ENCODE measurements at regions not wholly inside any gene's neighbourhood (a gene's known extent, or its start where the extent isn't known, plus 50 kb on each side); places are given as distances from the start of the nearest gene placed in this dataset.

DNA sequence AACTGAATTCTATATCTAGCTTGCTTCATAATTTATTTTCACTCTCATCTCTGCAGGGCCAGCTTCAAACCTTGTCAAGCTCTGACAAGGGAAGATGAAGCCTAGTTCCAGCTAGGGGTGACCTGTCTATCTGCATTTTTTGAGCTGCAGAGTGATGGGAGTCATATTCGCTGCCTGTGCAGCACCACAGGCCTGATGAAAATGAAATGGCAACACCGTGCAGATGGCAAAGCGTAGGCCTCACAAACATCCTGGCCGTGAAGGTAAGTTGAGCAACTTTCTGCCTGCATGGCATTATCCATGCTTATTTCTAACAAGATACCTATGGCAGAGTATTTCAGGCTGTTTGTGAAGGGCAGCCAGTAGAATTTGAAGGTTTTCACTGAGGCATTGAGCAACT lies 86.4 kb upstream of the C1QTNF9B start:
- DNase-seq (ENCODE audit: low read depth) = no peak

DNA sequence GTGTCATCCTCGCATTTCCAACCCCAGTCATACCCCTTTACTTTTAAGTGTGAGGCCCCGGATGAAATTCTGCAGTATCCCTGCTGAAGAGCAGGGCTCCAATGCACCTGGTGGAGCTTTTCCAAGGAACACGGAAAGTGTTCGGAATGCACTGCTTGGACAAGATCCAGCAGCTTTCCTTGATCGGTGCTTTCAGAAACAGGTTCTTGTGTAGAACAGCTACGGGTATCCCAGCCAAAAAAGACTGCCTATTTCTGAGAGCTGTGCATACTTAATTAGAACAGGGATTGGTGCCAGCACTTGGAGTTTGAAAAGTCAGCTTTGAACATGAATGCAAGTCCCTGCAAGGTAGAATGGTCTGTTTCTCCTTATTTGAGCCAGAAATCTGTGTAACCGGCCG lies 87.2 kb upstream of the C1QTNF9B start:
- DNase-seq (ENCODE audit: low read depth) = no peak

DNA sequence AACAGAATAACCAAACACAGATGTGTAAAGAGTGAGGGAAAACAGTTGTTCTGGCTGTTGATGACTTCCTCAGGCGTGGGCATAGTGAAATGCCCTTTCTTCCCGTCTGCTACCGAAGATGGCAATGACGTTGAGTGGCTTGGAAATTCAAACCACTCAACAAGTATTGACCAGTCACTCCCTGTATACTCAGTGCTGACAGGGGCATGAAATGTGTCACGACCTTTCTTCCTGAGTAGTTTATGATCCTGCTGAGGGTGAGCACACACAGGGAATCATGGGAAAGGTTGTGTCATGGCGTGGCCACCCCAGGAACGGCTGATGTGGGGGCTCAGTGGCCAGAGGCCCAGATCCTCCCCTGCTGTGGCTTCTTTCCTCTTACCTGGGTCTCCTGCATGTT lies 87.8 kb upstream of the C1QTNF9B start:
- DNase-seq (ENCODE audit: low read depth) = no peak

DNA sequence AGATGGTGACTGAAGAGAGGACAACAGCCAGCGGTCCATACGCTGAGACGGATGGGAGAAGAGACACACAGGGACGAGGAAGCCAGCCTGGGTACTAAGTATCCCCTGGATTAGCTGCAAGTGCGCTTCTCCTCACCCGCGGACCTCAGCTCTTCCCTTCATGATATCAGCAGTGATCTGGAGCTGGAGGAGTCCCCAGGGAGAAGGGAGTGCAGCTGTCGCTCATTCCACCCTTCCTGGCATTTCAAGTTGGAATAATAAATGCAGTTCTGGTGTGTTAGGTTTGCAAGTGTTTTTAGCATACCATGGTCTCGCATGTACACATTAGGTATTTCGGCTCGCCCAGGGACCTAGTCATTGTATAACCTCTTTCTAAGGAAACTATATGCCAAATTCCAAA lies 88.5 kb upstream of the C1QTNF9B start:
- no peak for DNase-seq (ENCODE audit: low read depth)

DNA sequence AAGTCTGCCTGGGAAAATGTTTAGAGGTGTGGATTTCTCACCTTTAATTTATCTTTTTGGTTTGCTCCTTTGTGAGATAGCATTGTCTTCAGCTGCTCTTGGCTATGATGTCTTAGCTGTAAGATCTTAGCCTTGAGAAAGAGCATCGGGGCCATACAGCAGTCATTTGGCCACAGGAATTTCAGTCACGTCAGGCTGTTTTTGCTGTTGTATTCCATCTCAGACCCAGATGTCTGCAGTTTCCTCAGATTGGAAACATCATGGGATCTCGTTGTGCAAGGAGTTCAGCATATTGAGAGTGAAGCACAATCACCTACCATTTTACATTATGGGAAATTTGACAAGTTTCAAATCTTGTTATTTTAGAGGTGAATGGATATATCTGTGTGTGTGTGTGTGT lies 89.3 kb upstream of the C1QTNF9B start:
- DNase-seq (ENCODE audit: low read depth) = no peak

DNA sequence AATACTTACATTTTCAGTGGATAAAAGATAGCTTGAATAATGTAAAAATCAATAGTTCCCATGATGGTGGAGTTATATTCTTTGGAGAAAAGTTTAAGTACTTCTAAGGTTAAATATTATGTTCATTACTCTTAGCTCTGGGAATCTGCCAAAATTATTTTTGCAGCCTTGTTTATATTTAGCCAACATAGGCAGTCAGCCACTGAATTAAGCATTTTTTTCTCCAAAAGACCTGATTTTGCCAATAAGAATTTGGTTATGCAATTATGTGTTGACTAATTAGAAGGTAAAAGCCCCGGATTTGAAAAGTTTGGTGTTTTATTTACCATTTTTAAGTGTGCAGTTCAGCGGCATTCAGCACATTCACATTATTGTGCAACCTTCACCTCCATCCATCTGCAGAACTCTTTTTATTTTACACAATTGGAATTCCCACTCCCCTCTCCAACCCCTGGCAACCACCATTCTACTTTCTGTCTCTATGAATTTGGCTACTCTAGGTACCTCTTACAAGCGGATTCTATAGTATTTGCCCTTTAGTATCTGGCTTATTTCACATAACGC lies 90.1 kb upstream of the C1QTNF9B start:
- DNase-seq (ENCODE audit: low read depth) = no peak

DNA sequence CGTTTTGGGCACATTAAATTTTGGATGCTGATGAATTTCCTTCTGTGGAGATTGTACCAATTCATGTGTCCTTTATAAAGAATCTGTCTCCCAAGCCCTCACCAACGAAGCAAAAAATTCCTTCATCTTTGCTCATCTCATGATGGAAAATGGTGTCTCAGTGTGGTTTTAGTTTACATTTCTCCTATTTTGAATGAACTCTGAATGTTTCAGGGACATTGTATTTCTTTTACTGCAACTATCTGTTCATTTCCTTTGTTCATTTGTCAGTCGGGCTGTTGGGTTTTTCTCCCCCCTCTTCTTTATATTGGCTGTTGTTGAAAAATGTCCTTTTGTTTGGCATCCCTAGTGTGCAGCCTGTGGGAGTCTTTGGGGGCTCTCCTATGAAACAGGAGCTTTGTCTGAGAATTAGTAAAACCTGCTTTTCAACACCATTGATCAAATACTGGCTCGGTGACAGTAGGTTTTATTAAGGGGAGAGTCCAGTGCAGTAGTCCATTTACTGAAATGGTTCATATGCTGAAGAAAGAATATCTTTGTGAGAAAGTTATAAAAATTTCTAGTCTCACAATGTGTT lies 91.3 kb upstream of the C1QTNF9B start:
- no peak for DNase-seq (ENCODE audit: low read depth)

DNA sequence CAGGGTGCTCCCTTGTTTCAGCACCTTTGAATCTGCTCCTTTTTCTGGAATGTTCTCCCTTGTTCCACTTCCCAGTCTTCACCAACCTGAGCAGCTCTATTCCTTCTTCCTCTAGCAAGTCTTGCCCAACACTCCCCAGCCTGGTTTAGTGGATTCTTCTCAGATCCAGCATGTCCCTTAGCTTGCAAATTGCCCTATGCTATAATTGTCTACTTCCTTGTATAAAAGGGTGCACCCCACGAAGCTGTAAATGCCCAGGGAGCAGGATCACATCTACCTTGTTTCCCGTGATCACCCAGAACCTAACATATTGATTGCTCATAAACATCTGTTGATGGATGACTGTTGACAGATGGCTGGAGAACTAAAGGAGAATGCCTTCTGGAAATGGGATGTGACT lies 93.2 kb upstream of the C1QTNF9B start:
- no peak for DNase-seq (ENCODE audit: low read depth)

DNA sequence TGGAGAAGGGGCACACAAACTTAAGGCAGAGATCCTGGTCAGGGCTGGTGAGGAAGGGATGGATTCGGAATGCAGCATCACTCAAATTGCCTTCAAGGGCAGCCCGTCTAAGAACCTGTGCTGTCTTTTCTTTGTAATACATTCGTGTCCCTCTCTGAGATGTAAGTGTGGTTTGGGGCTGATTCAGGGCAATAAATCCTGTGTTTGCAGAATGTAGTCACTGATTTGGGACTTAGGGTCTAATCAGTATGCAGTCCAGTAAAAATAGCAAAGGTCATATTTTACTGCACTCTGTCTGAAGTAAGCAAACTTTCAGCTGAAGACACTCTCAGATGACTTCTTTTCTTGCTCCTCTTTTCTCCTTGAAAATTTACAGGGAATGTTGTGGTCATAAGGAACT lies 93.8 kb upstream of the C1QTNF9B start:
- DNase-seq (ENCODE audit: low read depth) = no peak

DNA sequence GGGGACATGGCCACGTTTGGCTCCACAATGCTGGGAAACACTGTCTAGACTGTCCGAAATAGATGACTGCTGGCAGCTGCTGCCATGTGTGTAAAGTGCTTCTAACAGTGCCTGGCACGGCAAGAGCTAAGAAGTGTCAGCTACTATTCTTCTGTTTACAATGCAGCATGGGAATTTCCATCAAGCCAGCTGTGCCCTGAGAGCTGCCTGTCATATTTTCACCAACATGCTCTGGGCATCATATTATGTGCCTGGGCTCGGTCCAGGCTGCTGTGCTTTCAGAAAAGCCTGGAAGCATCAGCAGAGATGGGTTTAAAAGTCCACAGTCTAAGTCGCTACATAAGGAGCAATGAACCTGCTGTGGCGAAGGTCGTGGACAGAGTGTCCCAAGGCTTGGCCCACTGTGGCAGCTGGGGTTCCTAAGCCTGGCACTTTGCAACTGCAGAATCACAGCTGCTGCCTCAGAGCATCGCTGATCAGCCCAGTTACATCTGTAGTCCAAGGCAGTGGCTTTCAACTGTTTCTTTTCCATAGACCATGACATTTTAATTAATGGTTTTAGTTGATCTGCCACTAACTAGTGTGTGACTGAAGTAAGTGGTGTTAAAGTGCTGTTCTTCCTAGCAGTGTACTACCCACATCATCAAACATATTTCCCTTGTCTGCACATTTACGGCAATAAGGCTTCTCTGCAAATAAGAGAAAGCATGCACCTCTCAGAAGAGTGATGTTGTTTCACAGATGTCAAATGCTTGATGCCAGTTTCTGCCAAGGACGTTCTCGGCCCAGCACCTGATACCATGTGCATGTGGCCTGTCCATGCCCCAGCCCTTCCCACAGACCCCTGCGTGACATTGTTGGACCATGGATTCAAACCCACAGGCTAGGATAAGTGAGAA lies 95.7 kb upstream of the C1QTNF9B start:
- no peak for DNase-seq (ENCODE audit: low read depth)

DNA sequence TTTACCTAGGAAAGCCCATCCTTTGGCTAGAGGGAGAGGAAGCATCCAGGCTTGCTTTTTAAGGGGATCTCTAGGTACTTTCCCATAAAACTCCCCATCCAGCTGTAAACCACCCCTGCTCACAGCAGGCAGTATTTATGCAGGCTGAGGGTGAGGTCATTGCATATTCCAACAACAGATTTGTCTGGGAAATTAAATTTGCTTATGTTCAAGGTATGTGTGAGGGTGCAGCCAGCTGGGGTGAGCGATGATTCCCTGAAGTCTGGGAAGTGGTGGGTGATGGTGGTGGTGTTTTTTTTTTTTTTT lies 96.3 kb upstream of the C1QTNF9B start:
- DNase-seq (ENCODE audit: low read depth) = no peak

DNA sequence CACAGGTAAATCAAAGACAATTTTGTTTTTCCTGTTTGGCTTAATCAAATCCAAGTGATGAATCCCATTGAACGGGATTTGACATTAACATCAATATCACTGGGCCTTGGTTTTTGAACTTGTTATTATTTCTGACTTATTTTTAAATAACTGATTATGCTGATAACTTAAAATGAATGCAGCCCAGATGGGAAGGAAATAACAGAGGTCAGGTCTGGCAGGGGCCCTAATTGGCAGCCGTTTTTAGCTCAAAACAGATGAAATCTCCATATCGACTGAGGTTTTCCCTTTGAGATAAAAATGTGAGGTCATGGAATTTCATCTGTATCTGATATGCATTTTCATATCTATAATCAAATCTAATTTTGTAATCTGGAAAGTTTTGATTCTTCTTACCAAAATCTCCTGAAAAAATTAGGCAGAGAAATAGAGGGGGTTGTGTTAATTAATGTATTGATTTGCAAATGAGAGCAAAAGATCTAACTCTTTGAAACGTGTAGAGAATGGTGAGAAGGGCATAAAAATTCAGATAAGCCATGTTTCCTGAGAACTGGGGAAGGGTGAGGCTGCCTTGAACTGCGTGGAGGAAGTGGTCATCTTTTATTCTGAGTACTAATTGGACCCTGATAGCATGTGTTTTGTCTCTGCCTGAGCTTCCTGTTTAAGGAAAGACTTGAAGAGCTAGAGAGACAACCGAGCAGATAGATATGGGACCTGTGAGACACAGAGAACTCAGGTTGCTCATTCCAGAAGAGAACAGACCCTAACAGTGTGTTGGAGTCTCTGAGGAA lies 98.2 kb upstream of the C1QTNF9B start:
- no peak for DNase-seq (ENCODE audit: low read depth)

DNA sequence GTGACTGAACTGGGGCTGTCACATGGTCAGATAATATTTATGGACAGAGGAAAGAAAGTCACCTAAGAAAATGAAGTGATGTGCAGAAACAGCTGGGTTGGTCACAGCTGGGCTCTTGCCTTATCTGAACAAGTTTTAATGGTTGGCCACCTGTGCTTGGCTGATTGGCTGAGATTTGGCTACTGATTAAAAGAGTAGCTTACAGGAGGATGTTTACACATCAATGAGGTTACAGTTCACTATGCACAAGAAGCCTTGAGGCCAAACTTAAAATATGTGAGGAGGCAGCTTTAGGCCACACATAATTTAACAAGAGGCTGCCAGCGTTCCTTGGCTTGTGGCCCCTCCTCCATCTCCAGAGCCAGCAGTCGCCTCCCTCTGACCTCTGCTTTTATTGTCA lies 99.2 kb upstream of the C1QTNF9B start:
- DNase-seq (ENCODE audit: low read depth) = no peak

DNA sequence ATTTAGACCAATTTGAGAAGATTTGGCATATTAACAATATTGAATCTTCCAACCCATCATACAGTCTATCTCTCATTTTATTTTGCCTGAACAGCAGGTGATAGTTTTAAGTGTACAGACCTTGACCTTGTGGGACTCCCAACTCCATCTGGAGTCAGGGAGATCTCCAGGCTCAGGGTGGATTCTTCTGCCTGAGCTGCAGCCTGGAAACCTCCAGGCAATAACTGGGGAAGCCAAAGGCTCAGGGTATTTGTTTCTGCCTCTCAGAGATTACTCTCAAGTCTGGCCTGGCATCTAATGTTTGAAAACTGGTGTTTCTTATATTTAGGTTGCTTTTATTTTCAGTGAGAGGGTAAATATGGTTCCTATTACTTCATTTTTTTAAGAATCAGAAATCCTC lies 102.1 kb upstream of the C1QTNF9B start:
- DNase-seq (ENCODE audit: low read depth) = no peak

DNA sequence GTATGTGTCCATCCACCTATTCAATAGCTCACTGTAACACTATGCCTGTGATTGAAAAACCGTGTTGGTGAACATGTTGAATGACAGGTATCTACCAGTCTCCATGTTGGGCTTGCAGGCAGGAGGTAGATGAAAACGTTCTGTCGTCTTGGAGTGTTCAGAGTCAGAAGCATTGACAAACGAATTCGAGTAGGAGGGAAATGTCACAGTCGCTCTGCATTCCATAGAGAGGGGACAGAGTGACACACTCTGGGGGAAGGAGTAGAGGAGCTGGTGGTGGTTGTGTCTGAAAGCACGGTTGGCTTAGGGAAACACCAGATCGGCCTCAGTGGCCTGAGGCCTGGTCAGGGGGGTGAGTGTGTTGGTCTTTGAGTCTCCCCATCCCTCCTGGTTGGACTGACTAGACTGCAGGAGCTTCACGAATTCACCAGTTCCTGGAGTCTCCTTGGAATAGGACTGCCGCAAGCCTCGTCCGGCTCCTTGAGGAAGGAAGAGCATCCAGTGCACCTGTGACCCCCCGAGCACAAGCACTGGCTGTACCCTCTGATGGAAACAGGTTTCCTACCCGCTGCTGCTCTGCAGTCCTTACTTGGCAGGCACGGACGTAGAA lies 105.0 kb upstream of the C1QTNF9B start:
- DNase-seq (ENCODE audit: low read depth) = no peak

DNA sequence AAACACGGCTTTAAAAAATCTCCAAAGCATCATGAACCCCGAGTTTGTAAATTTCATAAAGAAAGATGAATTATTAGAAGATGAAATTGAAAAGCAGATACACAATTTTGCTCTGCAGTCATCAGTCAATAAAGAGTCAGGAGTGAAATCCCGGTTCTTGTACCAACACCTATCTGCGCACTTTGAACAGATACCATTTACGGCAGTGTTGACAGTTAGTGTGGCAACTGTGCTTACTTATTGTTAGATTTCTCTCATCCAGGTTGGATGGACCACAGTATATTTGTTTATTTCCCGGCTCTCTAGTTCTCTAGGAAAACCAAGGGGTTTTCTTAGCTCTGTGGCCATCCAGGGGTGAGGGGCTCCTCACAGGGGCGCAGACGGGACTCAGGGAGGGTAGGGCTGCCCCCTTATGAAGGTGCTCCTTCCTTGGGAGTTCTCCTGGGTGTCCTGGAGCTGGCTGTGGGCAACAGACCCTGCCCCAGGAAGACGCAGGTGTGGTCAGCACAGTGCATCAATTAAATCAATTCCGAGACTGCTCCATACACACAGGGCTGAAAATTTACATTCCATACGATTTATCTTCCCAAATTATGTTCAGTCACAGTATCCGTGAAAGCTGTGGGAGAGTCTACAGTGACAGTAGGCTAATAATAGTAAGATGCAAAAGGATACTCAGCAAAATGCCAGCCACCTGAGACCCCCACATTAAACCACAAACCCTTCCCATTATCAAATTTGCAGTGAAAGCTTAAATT lies 107.0 kb upstream of the C1QTNF9B start:
- DNase-seq (ENCODE audit: low read depth) = no peak

DNA sequence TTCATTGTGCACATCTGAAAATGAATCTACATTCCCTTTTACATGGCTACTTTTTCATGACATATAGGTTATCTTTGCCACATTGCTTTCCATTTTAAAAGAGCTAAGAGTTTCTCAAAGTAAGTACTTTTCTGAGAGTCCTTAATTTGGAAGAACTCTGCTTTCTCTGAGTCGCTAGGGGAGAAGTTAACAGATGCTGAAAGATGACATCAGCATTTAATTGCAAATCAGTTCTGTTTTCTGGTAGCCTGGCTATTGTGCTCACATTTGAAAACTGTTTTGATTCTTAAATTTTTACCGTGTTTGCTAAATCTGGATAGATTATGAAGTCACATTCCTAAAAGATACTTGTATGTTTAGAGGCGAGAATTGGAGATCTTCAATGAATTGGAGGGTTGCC lies 107.7 kb upstream of the C1QTNF9B start:
- no peak for DNase-seq (ENCODE audit: low read depth)

DNA sequence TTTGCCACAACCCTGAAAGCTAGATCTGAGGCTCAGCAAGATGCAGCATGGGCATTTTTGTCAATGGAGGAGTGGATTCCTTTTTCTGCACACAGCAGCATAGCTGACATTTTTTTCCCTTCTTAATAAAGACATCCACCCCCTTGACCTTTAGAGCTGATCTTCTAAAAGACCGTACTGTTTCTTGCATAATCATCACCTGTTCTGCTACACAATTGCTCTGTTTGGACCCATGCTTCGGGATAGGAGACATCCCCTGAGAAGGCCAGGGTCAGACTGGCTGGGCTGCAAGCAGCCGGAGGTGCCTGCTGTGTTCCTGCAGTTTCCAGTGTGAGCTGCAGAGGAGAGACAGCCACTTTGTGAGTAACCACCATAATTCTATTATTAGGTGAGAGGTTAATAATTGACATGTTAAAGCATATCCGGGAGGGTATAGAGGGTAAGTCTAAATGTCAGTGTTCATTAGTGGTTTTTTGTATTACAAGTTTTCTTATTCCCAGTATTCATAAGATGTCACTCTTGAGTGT lies 108.5 kb upstream of the C1QTNF9B start:
- no peak for DNase-seq (ENCODE audit: low read depth)

DNA sequence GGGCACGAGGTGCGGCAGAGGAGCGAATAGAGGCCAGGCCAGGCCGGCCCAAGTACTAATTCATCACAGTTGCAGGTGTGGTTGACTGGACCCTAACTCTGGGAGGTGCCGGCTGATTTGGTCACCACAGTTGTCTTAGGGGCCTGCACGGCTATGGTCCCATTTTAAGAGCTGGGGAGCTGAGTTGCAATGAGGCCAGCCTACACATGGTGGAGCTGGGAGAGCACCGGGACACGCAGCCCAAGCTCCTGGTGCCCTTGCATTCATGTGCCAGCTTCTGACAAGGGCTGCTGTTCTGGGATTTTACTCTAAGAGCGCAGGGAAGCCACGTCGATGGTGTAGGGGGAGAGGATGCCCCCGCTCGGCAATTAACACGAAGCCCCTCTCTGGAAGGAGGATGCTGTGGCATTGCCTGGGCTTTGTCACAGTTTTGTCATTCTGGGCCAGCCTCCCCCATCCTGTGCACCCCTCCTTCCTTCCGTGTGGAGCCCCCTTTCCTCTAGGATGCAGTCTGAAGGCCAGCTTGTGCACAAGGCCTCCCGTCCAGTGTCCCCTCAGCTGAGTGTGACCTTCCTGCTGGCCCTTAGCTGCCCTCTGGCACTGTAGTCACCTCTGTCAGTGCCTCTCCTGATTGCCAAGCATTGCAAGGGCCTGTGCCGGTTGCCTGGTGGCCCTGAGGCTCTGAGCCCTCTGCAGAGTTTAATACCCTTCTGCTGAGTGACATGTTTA lies 109.4 kb upstream of the C1QTNF9B start:
- DNase-seq (ENCODE audit: low read depth) = no peak

DNA sequence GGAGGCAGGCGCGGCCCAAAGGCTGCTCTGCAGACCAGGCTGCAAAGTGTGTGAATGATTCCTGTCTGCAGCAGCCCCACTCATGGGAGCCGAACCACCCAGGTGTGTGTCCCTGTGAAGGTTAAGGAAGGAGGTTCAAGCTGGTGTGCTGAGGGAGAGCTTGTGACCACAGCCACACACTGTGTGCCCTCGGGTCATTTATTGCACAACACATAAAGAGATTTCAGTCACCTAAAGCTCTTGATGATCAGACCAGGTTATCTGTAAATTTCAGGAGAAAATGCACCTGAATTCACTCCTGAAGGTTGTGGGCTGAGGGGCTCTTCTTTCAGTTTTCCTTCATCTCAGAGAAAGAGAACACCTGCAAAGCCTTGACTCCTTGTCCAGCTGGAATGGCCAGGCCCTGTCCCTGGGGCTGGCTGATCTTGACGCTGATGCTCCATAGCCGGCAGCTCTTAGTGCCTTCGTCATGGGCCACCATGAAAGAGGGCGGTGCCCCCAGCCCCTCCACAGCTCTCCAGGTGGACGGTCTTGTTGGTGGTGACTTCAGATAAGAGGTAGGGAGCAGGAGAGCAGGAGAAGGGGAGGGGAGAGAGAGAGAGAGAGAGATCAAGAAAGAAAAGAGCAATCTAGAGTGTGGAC lies 110.8 kb upstream of the C1QTNF9B start:
- DNase-seq (ENCODE audit: low read depth) = no peak
